ENCODE measurements at regions not wholly inside any gene's neighbourhood (a gene's known extent, or its start where the extent isn't known, plus 50 kb on each side); places are given as distances from the start of the nearest gene placed in this dataset.
"Not testable (repeated sequence)": the region's sequence is repeated elsewhere in the genome, so short reads cannot be mapped to it uniquely, and the experiment has no call there.

DNA sequence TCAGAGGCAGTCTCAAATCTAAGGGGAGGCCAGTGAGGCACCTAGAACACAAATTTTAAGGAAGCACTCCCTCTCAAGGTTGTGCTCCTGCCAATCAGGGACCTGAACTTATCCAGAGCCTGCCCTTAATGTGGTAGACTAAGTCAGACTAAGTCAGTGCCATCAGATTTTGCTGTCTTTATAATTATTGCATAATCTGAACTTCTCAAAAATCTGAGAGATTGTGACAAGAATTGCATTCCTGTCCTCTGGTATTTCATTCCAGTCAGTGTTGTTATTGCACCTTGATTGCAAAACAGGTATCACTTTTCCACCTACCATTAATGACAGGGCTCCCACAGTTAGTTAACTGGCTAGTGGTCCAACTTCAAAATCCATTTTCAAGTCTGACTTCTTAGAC is 197.1 kb upstream of the HCN1 start:
- Mint-ChIP-seq H3K27ac (no peak overlapping the region), H3K36me3 (peaks cover 10 to 19% of the 10 kb centered on the region in 2 donors), H3K9me3 (peaks cover 9 to 13% of the 10 kb centered on the region in 2 donors)
- no peak for DNase-seq (ENCODE audit: low spot score in 2 of 2)
- no peak for ATAC-seq

DNA sequence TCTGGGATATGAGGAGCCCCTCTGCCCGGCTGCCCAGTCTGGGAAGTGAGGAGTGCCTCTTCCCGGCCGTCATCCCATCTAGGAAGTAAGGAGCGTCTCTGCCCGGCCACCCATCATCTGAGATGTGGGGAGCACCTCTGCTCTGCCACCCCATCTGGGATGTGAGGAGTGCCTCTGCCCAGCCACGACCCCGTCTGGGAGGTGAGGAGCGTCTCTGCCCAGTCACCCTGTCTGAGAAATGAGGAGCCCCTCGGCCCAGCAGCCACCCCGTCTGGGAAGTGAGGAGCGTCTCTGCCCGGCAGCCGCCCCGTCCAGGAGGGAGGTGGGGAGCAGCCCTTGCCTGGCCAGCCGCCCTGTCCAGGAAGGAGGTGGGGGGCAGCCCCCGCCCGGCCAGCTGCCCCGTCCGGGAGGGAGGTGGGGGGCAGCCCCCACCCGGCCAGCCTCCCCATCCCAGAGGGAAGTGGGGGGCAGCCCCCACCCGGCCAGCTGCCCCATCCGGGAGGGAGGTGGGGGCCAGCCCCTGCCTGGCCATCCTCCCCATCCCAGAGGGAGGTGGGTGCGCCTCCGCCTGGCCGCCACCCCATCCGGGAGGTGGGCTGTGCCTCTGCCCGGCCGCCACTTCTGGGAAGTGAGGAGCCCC is 194.4 kb upstream of the HCN1 start:
- not testable (repeated sequence) for H3K27ac Mint-ChIP-seq; DNase-seq (ENCODE audit: low spot score in 2 of 2); ATAC-seq
- H3K9me3 Mint-ChIP-seq, result peaks cover 13 to 17% of the 10 kb centered on the region in 2 donors
- peaks cover 15 to 24% of the 10 kb centered on the region in 2 donors for H3K36me3 Mint-ChIP-seq

- ATAC-seq (no peak), DNase-seq (ENCODE audit: low spot score in 2 of 2) (no peak)
- Mint-ChIP-seq H3K9me3 (peaks cover 9 to 22% of the 10 kb centered on the region in 2 donors), H3K36me3 (no peaks in the 10 kb centered on the region), H3K27ac (no peak overlapping the region)
Observed at GRCh38 chr5:45862763-45863162, 166.6 kb upstream of the HCN1 start.

DNA sequence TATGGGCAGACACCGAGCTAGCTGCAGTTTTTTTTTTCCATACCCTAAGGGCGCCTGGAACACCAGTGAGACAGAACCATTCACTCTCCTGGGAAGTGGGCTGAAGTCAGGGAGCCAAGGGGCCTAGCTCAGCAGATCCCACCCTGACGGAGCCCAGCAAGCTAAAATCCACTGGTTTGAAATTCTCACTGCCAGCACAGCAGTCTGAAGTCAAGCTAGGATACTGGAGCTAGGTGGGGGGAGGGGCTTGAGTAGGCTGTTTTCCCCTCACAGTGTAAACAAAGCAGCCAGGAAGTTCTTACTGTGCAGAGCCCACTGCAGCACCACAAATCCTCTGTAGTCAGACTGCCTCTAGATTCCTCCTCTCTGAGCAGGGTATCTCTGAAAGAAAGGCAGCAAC is 151.7 kb upstream of the HCN1 start:
- Mint-ChIP-seq H3K9me3 (peaks cover 30 to 32% of the 10 kb centered on the region in 2 donors), H3K36me3 (peaks cover 0 to 15% of the 10 kb centered on the region in 2 donors), H3K27ac (no peak overlapping the region)
- ATAC-seq, result no peak
- no peak for DNase-seq (ENCODE audit: low spot score in 2 of 2)

DNA sequence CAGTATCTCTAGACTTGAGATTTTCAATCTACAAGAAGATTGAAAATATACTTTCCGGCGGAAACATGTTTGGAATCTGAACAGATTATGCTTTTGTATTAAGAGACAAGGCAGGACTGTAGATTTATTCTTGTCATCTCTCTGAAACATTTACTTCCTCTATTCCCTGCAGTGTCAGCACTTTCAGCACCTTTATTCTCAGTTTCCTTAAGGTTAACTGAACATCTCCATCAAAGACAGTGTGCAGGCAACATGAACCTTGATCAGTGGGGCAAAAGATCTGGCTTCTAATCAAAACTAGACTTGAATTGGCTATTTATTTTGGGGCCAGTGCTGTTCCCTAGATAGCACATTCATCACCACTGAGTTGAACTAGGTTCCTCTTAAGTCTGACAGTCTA is 129.9 kb upstream of the HCN1 start:
- DNase-seq (ENCODE audit: low spot score in 2 of 2) (no peak), ATAC-seq (no peak)
- no peaks in the 10 kb centered on the region for H3K36me3 Mint-ChIP-seq
- H3K9me3 Mint-ChIP-seq, result peaks cover 19 to 21% of the 10 kb centered on the region in 2 donors
- no peak overlapping the region for H3K27ac Mint-ChIP-seq

- Mint-ChIP-seq H3K36me3 (peaks cover 5 to 8% of the 10 kb centered on the region in 2 donors), H3K27ac (no peak overlapping the region), H3K9me3 (peaks cover 28 to 30% of the 10 kb centered on the region in 2 donors)
- ATAC-seq, result no peak
- DNase-seq (ENCODE audit: low spot score in 2 of 2), result no peak
Observed at GRCh38 chr5:45800331-45800730, 104.2 kb upstream of the HCN1 start.

- H3K27ac Mint-ChIP-seq, result no peak overlapping the region
- ATAC-seq, result no peak
- H3K9me3 Mint-ChIP-seq, result peaks cover 19 to 25% of the 10 kb centered on the region in 2 donors
- H3K36me3 Mint-ChIP-seq, result peaks cover 5 to 8% of the 10 kb centered on the region in 2 donors
- DNase-seq (ENCODE audit: low spot score in 2 of 2), result no peak
Observed at GRCh38 chr5:45799388-45799787, 103.2 kb upstream of the HCN1 start.

DNA sequence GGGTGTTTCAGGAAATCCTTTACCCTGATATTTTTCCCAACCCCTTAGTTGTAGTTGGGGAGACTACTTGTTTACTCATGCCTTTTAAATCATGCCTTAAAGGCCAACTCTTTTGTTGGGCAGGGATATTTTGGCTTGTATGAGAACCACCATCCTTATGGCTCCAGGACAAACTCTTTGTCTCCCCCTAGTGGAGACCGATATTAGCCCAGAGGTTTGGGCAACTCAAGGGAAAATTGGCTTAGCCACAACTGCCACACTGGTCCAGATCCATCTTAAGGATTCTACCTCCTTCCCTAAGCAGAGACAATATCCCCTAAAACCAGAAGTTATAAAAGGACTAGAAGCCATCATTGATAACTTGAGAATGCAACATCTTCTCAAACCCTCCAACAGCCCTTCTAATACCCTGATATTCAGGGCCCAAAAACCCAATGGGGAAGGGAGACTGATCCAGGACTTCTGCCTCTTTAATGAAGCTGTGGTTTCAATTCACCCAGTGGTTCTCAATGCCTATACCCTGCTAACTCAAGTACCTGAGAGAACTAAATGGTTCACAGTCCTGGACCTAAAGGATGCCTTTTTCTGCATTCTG is 100.9 kb upstream of the HCN1 start:
- ATAC-seq (no peak), DNase-seq (ENCODE audit: low spot score in 2 of 2) (peak in 1 of 2 donors; percentile 4)
- Mint-ChIP-seq H3K36me3 (peaks cover 3 to 5% of the 10 kb centered on the region in 2 donors), H3K27ac (no peak overlapping the region), H3K9me3 (peaks cover 19 to 22% of the 10 kb centered on the region in 2 donors)

GRCh38 chr5:45795458-45795857 is 99.3 kb upstream of the HCN1 start:
- DNase-seq (ENCODE audit: low spot score in 2 of 2), result no peak
- Mint-ChIP-seq H3K27ac (no peak overlapping the region), H3K9me3 (peaks cover 12 to 16% of the 10 kb centered on the region in 2 donors), H3K36me3 (peaks cover 0 to 5% of the 10 kb centered on the region in 2 donors)
- ATAC-seq, result no peak

DNA sequence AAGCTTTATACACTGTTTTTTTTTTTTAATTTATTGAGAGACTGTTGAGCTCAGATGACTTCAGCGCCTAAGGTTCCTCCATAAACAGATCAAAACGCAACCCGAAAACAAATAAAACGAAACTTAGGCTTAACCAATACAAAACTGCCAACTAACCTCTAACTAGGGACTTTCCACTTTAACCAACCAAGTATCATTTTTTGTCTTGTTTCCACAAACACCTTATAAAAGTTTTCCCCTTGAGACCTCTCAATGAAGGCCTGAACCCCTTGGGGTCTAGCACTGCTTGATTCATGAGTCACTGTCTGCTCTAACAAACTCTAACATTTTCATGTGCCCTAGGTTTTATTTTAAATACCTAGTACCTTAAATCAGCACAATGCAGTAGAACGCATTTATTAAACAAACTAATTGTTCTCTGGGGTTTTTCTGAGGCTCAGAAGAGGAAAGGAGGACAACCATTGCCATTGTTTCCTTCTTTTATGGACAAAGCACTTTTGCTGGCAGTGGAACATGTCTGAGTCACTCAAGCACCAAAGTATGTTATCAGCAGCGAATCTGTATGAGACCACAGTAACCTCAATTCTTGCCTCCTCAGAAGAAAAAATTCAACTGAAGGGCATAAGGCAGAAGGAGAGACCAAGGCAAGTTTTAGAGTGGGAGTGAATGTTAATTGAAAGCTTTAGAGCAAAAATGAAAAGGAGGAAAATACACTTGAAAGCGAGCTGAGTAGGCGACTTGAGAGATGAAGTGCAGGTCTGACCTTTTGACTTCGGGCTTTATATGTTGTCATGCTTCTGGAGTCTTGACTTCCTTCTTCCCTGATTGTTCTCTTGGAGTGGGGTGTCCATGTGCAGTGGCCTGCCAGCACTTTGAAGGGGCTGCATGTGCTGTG is 97.7 kb upstream of the HCN1 start:
- Mint-ChIP-seq H3K9me3 (peaks cover 13 to 25% of the 10 kb centered on the region in 2 donors), H3K27ac (no peak overlapping the region), H3K36me3 (peaks cover 3 to 10% of the 10 kb centered on the region in 2 donors)
- ATAC-seq (no peak), DNase-seq (ENCODE audit: low spot score in 2 of 2) (no peak)

DNA sequence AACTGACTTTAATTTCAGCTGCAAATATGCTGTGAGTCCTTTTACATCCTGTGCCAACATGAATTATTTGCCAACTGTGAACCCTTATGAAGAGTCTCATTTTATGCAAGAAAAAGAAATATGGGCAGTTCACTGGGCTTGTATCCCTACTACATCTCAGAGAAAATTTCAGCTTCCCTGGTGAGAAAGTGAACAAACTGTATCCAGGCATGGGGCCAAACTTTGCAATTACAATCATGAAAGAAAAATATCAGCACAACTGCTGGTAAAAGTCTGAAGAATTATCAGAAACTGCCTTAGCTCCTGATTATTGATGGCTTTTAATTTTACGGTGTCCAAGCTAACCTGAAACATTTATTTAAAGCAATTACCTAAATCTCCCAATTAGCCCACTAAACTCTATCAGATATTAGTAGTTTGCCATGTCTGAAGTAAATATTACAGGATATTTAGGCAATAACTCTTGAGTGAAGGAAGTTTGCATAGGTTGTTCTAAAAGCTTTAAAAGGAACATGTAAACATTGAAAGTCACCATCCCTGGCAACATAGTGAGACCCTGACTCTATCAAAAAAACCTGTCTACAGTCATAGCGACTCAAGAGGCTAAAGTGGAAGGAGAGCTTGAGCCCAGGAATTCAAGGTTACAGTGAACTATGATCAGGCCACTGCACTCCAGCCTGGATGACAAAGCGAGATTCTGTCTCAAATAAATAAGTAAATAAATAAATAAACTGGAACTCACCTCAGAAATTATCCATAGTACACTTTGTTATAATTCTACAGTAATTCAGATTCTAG is 83.9 kb upstream of the HCN1 start:
- DNase-seq (ENCODE audit: low spot score in 2 of 2), result no peak
- no peaks in the 10 kb centered on the region for H3K36me3 Mint-ChIP-seq
- H3K27ac Mint-ChIP-seq, result no peak overlapping the region
- ATAC-seq, result no peak
- H3K9me3 Mint-ChIP-seq, result peaks cover 21 to 27% of the 10 kb centered on the region in 2 donors

GRCh38 chr5:45774528-45774927 is 78.3 kb upstream of the HCN1 start:
- DNase-seq (ENCODE audit: low spot score in 2 of 2) (no peak), ATAC-seq (no peak)
- Mint-ChIP-seq H3K9me3 (peaks cover 15 to 26% of the 10 kb centered on the region in 2 donors), H3K36me3 (no peaks in the 10 kb centered on the region), H3K27ac (no peak overlapping the region)

DNA sequence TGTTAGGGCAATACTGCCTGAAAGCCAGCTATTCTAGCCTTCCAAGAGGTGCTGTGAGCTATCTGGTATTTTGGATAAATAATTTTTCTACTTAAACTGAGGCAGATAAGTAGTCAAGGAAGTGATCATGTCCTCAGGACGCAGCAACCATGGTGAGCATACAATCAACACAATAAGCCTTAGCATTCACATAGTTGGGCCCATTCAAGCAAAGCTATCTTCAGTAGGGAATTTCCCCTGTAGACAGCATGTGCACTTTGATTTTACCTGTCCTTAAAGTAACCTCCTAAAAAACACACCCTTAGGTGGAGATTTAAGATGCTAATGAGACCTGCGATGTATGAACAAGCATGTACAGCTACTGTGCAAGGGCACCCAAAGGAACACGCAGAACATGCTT is 76.2 kb upstream of the HCN1 start:
- no peaks in the 10 kb centered on the region for H3K36me3 Mint-ChIP-seq
- H3K9me3 Mint-ChIP-seq, result peaks cover 8 to 21% of the 10 kb centered on the region in 2 donors
- DNase-seq (ENCODE audit: low spot score in 2 of 2) (no peak), ATAC-seq (no peak)
- no peak overlapping the region for H3K27ac Mint-ChIP-seq

DNA sequence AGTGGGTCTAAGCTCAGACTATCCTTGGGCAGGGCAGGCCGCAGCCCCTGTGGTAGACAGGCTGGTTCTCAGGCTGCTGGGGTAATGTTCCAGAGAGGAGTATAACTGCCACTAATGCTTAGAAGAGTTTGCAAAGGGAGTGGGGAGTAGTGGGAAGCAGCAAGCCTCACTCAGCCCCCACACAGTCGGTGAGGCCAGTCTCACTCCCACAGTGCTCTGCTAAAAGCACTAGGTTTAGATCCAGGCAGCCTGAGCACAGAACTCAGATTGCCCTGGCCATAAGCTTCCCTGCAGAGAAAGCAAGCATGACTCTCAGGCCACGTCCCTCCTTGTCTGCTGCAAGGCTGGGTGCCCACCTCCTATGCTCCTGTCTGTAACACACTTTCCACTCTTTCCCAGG is 69.4 kb upstream of the HCN1 start:
- no peaks in the 10 kb centered on the region for H3K36me3 Mint-ChIP-seq
- H3K9me3 Mint-ChIP-seq, result peaks cover 17 to 24% of the 10 kb centered on the region in 2 donors

GRCh38 chr5:45750574-45750973 is 54.4 kb upstream of the HCN1 start:
- Mint-ChIP-seq H3K27ac (no peak overlapping the region), H3K36me3 (peaks cover 5 to 21% of the 10 kb centered on the region in 2 donors), H3K9me3 (peaks cover 33 to 56% of the 10 kb centered on the region in 2 donors)
- DNase-seq (ENCODE audit: low spot score in 2 of 2), result no peak
- no peak for ATAC-seq

More for the DNA sequence above, 69.4 kb upstream of the HCN1 start:
- DNase-seq (ENCODE audit: low spot score in 2 of 2) (no peak), ATAC-seq (no peak)
- H3K27ac Mint-ChIP-seq, result no peak overlapping the region

- H3K9me3 Mint-ChIP-seq, result peaks cover 16 to 49% of the 10 kb centered on the region in 2 donors
Observed at GRCh38 chr5:45748511-45748910, 52.3 kb upstream of the HCN1 start.

More at GRCh38 chr5:45748511-45748910, 52.3 kb upstream of the HCN1 start:
- not testable (repeated sequence) for DNase-seq (ENCODE audit: low spot score in 2 of 2); ATAC-seq; H3K27ac Mint-ChIP-seq
- H3K36me3 Mint-ChIP-seq, result peaks cover 5 to 21% of the 10 kb centered on the region in 2 donors
